ENCODE measurements at regions not wholly inside any gene's neighbourhood (a gene's known extent, or its start where the extent isn't known, plus 50 kb on each side); places are given as distances from the start of the nearest gene placed in this dataset.
A peak's percentile ranks its signal among the peaks of the same experiment; 100 is the strongest.

GRCh38 chr1:60573726-60574409, 500.3 kb upstream of the C1orf87 start (continued):
- TF ChIP-seq CTCF (IDR thresholded peaks at IDR 0.05 in 2 of 3, conservative IDR thresholded peaks at IDR 0.05 in 1 of 3; ENCODE audit: borderline replicate concordance in 1 of 3, insufficient read depth in 1 of 3, low read depth in 2 of 3, low read length in 2 of 3), result no peak
- no peak for TF ChIP-seq ZFX (IDR thresholded peaks at IDR 0.05)

GRCh38 chr1:60573121-60573520, 499.6 kb upstream of the C1orf87 start:
- no peak for TF ChIP-seq POLR2AphosphoS5 (IDR thresholded peaks at IDR 0.05; ENCODE audit: low read depth, low read length)
- Histone ChIP-seq H2AFZ (ENCODE audit: low read depth, low read length, poor library complexity, severe bottlenecking) (peak overlapping the region; percentile 63), H3K36me3 (ENCODE audit: control insufficient read depth in 1 of 2, insufficient read depth in 2 of 2, low read length in 2 of 2) (no peaks in the 10 kb centered on the region), H3K9me2 (ENCODE audit: insufficient read depth) (no peaks in the 10 kb centered on the region), H3K27ac (ENCODE audit: low read depth, low read length) (no peak overlapping the region), H4K20me1 (ENCODE audit: insufficient read depth) (no peaks in the 10 kb centered on the region), H3K4me3 (replicated peaks in 1 of 2; ENCODE audit: low read depth in 1 of 2, low read length in 2 of 2) (no peak overlapping the region), H3K4me1 (ENCODE audit: control insufficient read depth in 1 of 2, insufficient read depth in 2 of 2, low read length in 2 of 2) (peaks cover 11 to 24% of the 10 kb centered on the region in 2 experiments), H3K79me2 (ENCODE audit: insufficient read depth, low read length) (no peaks in the 10 kb centered on the region), H3K9me3 (ENCODE audit: control insufficient read depth in 1 of 2, insufficient read depth in 1 of 2, low read depth in 1 of 2, low read length in 2 of 2) (no peaks in the 10 kb centered on the region), H3K9ac (ENCODE audit: low read length) (no peak overlapping the region), H3K27me3 (ENCODE audit: insufficient read depth, low read length) (no peaks in the 10 kb centered on the region), H3K4me2 (ENCODE audit: low read length) (peak overlapping the region; percentile 48)
- ATAC-seq, result no peak
- intact Hi-C loops (cut with micrococcal nuclease), result no loop called here
- ChIA-PET POLR2A (no interaction called here), CTCF (interaction anchor here (0.8 kb wide), 1 partner anchor 192 kb away, joined by 3 read pairs; no protein-coding TSS in a partner anchor), RAD21 (ENCODE audit: low non-redundant PET in 1 of 2, low total read pairs in 2 of 2, uncharacterized antibody in 2 of 2, unreplicated experiment in 2 of 2) (no interaction called here)
- DNase-seq (ENCODE audit: low read depth, low spot score), result no peak
- BruUV-seq (replicated peaks), result no TSS peak

- Histone ChIP-seq H3K4me2 (ENCODE audit: low read length) (no peak overlapping the region), H2AFZ (ENCODE audit: low read depth, low read length, poor library complexity, severe bottlenecking) (no peak overlapping the region), H3K9me2 (ENCODE audit: insufficient read depth) (no peaks in the 10 kb centered on the region), H3K79me2 (ENCODE audit: insufficient read depth, low read length) (no peaks in the 10 kb centered on the region), H3K27me3 (ENCODE audit: insufficient read depth, low read length) (no peaks in the 10 kb centered on the region), H3K9me3 (ENCODE audit: control insufficient read depth in 1 of 2, insufficient read depth in 1 of 2, low read depth in 1 of 2, low read length in 2 of 2) (no peaks in the 10 kb centered on the region), H3K27ac (ENCODE audit: low read depth, low read length) (no peak overlapping the region), H3K36me3 (ENCODE audit: control insufficient read depth in 1 of 2, insufficient read depth in 2 of 2, low read length in 2 of 2) (no peaks in the 10 kb centered on the region), H3K4me3 (replicated peaks in 1 of 2; ENCODE audit: low read depth in 1 of 2, low read length in 2 of 2) (no peak overlapping the region), H4K20me1 (ENCODE audit: insufficient read depth) (no peaks in the 10 kb centered on the region), H3K4me1 (ENCODE audit: control insufficient read depth in 1 of 2, insufficient read depth in 2 of 2, low read length in 2 of 2) (peaks cover 11 to 24% of the 10 kb centered on the region in 2 experiments), H3K9ac (ENCODE audit: low read length) (no peak overlapping the region)
- no peak for DNase-seq (ENCODE audit: low read depth, low spot score)
- ChIA-PET RAD21 (ENCODE audit: low non-redundant PET in 1 of 2, low total read pairs in 2 of 2, uncharacterized antibody in 2 of 2, unreplicated experiment in 2 of 2) (no interaction called here), CTCF (no interaction called here), POLR2A (no interaction called here)
- BruUV-seq (replicated peaks), result no TSS peak
- intact Hi-C loops (cut with micrococcal nuclease), result no loop called here
- no peak for ATAC-seq
- TF ChIP-seq POLR2A (IDR thresholded peaks at IDR 0.05; ENCODE audit: borderline replicate concordance, extremely low read depth, insufficient read depth, insufficient read length) (no peak), ATF3 (IDR thresholded peaks at IDR 0.05) (no peak), FOSL1 (IDR thresholded peaks at IDR 0.05; ENCODE audit: low read depth) (no peak), SP1 (IDR thresholded peaks at IDR 0.05; ENCODE audit: low read depth) (no peak), ZFX (IDR thresholded peaks at IDR 0.05) (no peak), ELF1 (IDR thresholded peaks at IDR 0.05; ENCODE audit: borderline replicate concordance, low read depth) (no peak)
Observed at GRCh38 chr1:60572378-60572777, 498.8 kb upstream of the C1orf87 start.

Data from HCT116 (cell line).